OCI-LY1 (cell line): ENCODE measurements at regions not wholly inside any gene's neighbourhood (a gene's known extent, or its start where the extent isn't known, plus 50 kb on each side); places are given as distances from the start of the nearest gene placed in this dataset.

ENCODE experiments used
- CTCF ChIP-seq: fragments of 200-600 bp; sonication (generic), shearing (Covaris generic); IDR thresholded peaks from 2 replicates; pipeline ENCODE4 v1.5.1; 2017; ENCODE audit warnings: mild to moderate bottlenecking, antibody characterized with exemption, low read length, moderate library complexity, mixed read lengths
- EZH2 ChIP-seq: fragments of 200-600 bp; sonication (generic), shearing (Covaris generic); IDR thresholded peaks from 2 replicates; pipeline ENCODE4 v1.8.0; 2017; ENCODE audit warnings: borderline replicate concordance, mixed run types, mild to moderate bottlenecking, antibody characterized with exemption, low read length, moderate library complexity, mixed read lengths

GRCh38 chr10:126738001-126738400, 67.5 kb upstream of the C10orf90 start:
- TF ChIP-seq CTCF (no peak), EZH2 (no peak)
